HEK293T (cell line): ENCODE measurements at regions not wholly inside any gene's neighbourhood (a gene's known extent, or its start where the extent isn't known, plus 50 kb on each side); places are given as distances from the start of the nearest gene placed in this dataset.

Source experiments
- ARNT ChIP-seq: fragments of 450-650 bp; IDR thresholded peaks from 2 replicates; pipeline ENCODE4 v1.6.1; 2017; ENCODE audit warnings: mild to moderate bottlenecking
- BHLHE40 ChIP-seq: fragments of 450-650 bp; IDR thresholded peaks from 2 replicates; pipeline ENCODE4 v1.6.1; 2016; ENCODE audit warnings: mild to moderate bottlenecking, moderate library complexity, borderline replicate concordance
- CTBP1 ChIP-seq: fragments of 450-650 bp; IDR thresholded peaks from 2 replicates; pipeline ENCODE4 v1.6.1; 2016; ENCODE audit warnings: borderline replicate concordance
- FOXA1 ChIP-seq: fragments of 450-650 bp; IDR thresholded peaks from 2 replicates; pipeline ENCODE4 v1.6.1; 2016; ENCODE audit warnings: mild to moderate bottlenecking
- FOXK2 ChIP-seq: fragments of 450-650 bp; IDR thresholded peaks from 2 replicates; pipeline ENCODE4 v1.6.1; 2016; ENCODE audit warnings: mild to moderate bottlenecking
- FOXM1 ChIP-seq: fragments of 450-650 bp; IDR thresholded peaks from 2 replicates; pipeline ENCODE4 v1.6.1; 2017; ENCODE audit warnings: mild to moderate bottlenecking, borderline replicate concordance
- HDGF ChIP-seq: fragments of 450-650 bp; IDR thresholded peaks from 2 replicates; pipeline ENCODE4 v1.6.1; 2017; ENCODE audit warnings: antibody characterized with exemption, borderline replicate concordance
- L3MBTL2 ChIP-seq: fragments of 450-650 bp; conservative IDR thresholded peaks from 2 replicates; pipeline ENCODE4 v1.6.1; 2016; ENCODE audit warnings: mild to moderate bottlenecking
- LEF1 ChIP-seq: fragments of 450-650 bp; IDR thresholded peaks from 2 replicates; pipeline ENCODE4 v1.6.1; 2017; ENCODE audit warnings: mild to moderate bottlenecking, borderline replicate concordance
- SP1 ChIP-seq: fragments of 450-650 bp; IDR thresholded peaks from 2 replicates; pipeline ENCODE4 v1.6.1; 2017
- SUZ12 ChIP-seq: fragments of 450-650 bp; IDR thresholded peaks from 2 replicates; pipeline ENCODE4 v1.6.1; 2016; ENCODE audit warnings: mild to moderate bottlenecking
- TARDBP ChIP-seq: fragments of 450-650 bp; IDR thresholded peaks from 2 replicates; pipeline ENCODE4 v1.6.1; 2016
- ZNF384 ChIP-seq: fragments of 450-650 bp; IDR thresholded peaks from 2 replicates; pipeline ENCODE4 v1.6.1; 2016

- TF ChIP-seq L3MBTL2 (no peak), FOXA1 (no peak), LEF1 (no peak), SUZ12 (no peak), ZNF384 (no peak), TARDBP (no peak), FOXK2 (no peak), BHLHE40 (no peak), SP1 (no peak), HDGF (no peak), ARNT (no peak), FOXM1 (no peak), CTBP1 (no peak)
Measured at GRCh38 chr3:153349108-153349499, 187.1 kb downstream of the RAP2B start.
